A549 (cell line): ENCODE measurements at regions not wholly inside any gene's neighbourhood (a gene's known extent, or its start where the extent isn't known, plus 50 kb on each side); places are given as distances from the start of the nearest gene placed in this dataset.

Experiments used
- CTCF ChIP-seq: fragments of >200 bp; sonication (Bioruptor Twin); formaldehyde crosslinking; IDR thresholded peaks from 3 replicates; pipeline ENCODE4 v1.5.1; 2016
- JUN ChIP-seq, 2 experiments: fragments of >200 bp; sonication (Bioruptor Twin); formaldehyde crosslinking; IDR thresholded peaks; 2 replicates in 1 of 2; 3 replicates in 1 of 2; pipeline ENCODE4 v1.6.1; 2016 to 2017
- KDM5A ChIP-seq: fragments of 200-600 bp; sonication (generic); IDR thresholded peaks from 2 replicates; pipeline ENCODE4 v1.6.1; 2016; ENCODE audit warnings: antibody characterized with exemption, mild to moderate bottlenecking
- MAFK ChIP-seq: fragments of 450-650 bp; IDR thresholded peaks from 2 replicates; pipeline ENCODE4 v1.6.1; 2014; ENCODE audit not compliant: partially characterized antibody
- POLR2A ChIP-seq: IDR thresholded peaks from 2 replicates; pipeline ENCODE4 v1.6.1; 2012; ENCODE audit warnings: mild to moderate bottlenecking, low read length
- USF2 ChIP-seq: fragments of 450-650 bp; IDR thresholded peaks from 2 replicates; pipeline ENCODE4 v1.6.1; 2014; ENCODE audit warnings: antibody characterized with exemption

GRCh38 chr13:100789025-100789424 is 114.4 kb upstream of the TMTC4 start:
- no peak for TF ChIP-seq CTCF
- no peak for TF ChIP-seq JUN (IDR thresholded peaks at IDR 0.05)
- no peak for TF ChIP-seq USF2
- no peak for TF ChIP-seq KDM5A
- no peak for TF ChIP-seq MAFK
- no peak for TF ChIP-seq POLR2A
